Endodermal cell (in vitro differentiated cells): ENCODE measurements at regions not wholly inside any gene's neighbourhood (a gene's known extent, or its start where the extent isn't known, plus 50 kb on each side); places are given as distances from the start of the nearest gene placed in this dataset.

Experiments used
- DNase-seq: peaks from one replicate; pipeline ENCODE4 v3.0.0-alpha.2; 2017
- H3K27ac ChIP-seq: 2 replicates; pipeline ENCODE4 v1.5.1; 2013; ENCODE audit warnings: mild to moderate bottlenecking, low read depth, low read length, moderate library complexity
- H3K27me3 ChIP-seq: 2 replicates; pipeline ENCODE4 v1.6.1; 2013; ENCODE audit warnings: mild to moderate bottlenecking, low read length, moderate library complexity; ENCODE audit not compliant: insufficient read depth, control insufficient read depth, poor library complexity, severe bottlenecking
- H3K36me3 ChIP-seq: 2 replicates; pipeline ENCODE4 v1.7.0; 2013; ENCODE audit warnings: mild to moderate bottlenecking, low read length, moderate library complexity; ENCODE audit not compliant: control insufficient read depth, insufficient read depth
- H3K4me1 ChIP-seq: one replicate; pipeline ENCODE4 v1.7.0; 2013; ENCODE audit warnings: low read length; ENCODE audit not compliant: control insufficient read depth, insufficient read depth
- H3K4me3 ChIP-seq: 2 replicates; pipeline ENCODE4 v1.5.1; 2013; ENCODE audit warnings: mild to moderate bottlenecking, low read length, moderate library complexity
- H3K9ac ChIP-seq: 2 replicates; pipeline ENCODE4 v1.6.1; 2013; ENCODE audit warnings: mild to moderate bottlenecking, low read length, moderate library complexity; ENCODE audit not compliant: poor library complexity, severe bottlenecking; ENCODE audit errors: extremely low read depth
- H3K9me3 ChIP-seq: 2 replicates; pipeline ENCODE4 v1.6.1; 2013; ENCODE audit warnings: mild to moderate bottlenecking, low read length, moderate library complexity; ENCODE audit not compliant: control insufficient read depth
- H3K27ac Mint-ChIP-seq: 2 replicates; pipeline ENCODE4 v1.8.0; 2020; ENCODE audit warnings: mixed read lengths
- H3K27me3 Mint-ChIP-seq: 2 replicates; pipeline ENCODE4 v1.8.0; 2021; ENCODE audit warnings: mild to moderate bottlenecking, mixed read lengths; ENCODE audit not compliant: insufficient read depth
- H3K36me3 Mint-ChIP-seq: 2 replicates; pipeline ENCODE4 v1.8.0; 2020; ENCODE audit warnings: low read depth, mixed read lengths
- H3K4me1 Mint-ChIP-seq: 2 replicates; pipeline ENCODE4 v1.8.0; 2020; ENCODE audit warnings: mixed read lengths
- H3K4me3 Mint-ChIP-seq: 2 replicates; pipeline ENCODE4 v1.8.0; 2020; ENCODE audit warnings: mild to moderate bottlenecking, moderate library complexity, mixed read lengths
- H3K9me3 Mint-ChIP-seq: 2 replicates; pipeline ENCODE4 v1.8.0; 2020; ENCODE audit warnings: mild to moderate bottlenecking, mixed read lengths
- WGBS, 2 experiments: methylation state at CpG; one replicate each; pipeline versions ENCODE4 v1.1.5 to v1.1.7; 2013; ENCODE audit warnings: missing lambda C conversion rate in 2 of 2, mixed read lengths in 1 of 2; ENCODE audit not compliant: insufficient coverage in 1 of 2, insufficient read length in 1 of 2; 5-methylcytosine and 5-hydroxymethylcytosine counted together
- TF ChIP-seq, protein P1 (sequence below): fragments of 200-600 bp; sonication (generic); conservative IDR thresholded peaks from 2 replicates; pipeline ENCODE4 v1.5.0; 2021; ENCODE audit warnings: antibody characterized with exemption, mild to moderate bottlenecking

DNA sequence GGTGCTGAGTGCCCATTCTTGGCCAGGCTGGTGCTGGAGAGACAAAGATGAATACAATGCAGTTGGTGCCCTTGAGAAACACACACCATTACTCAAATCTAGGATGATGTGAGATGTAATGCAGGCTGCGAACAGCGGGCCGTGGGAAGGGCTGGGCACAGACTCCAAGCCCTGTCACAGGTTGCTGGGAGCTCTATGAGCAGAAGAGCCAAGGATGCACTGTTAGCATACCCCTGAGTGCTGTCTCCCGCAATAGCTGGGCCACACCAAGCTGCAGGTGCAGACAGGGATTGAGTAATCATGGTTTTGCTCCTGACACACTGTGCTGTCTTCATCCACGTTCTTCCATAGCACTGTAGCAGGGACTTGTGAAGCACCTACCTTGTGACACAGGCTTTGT is 247.5 kb upstream of the CRY1 start:
- H3K9ac ChIP-seq = no peak overlapping the region
- no peaks in the 10 kb centered on the region for H3K4me1 Mint-ChIP-seq
- H3K27me3 Mint-ChIP-seq = peaks cover 36% of the 10 kb centered on the region
- peaks cover 4% of the 10 kb centered on the region for H3K4me1 ChIP-seq
- H3K27ac Mint-ChIP-seq = no peak overlapping the region
- H3K4me3 Mint-ChIP-seq = no peak overlapping the region
- WGBS, 2 experiments = 90 to 92% methylated on average over 5 of the region's 5 CpGs
- DNase-seq = no peak
- no peak overlapping the region for H3K27ac ChIP-seq
- H3K36me3 ChIP-seq = no peaks in the 10 kb centered on the region
- H3K27me3 ChIP-seq = peaks cover 14% of the 10 kb centered on the region
- no peak overlapping the region for H3K4me3 ChIP-seq
- TF ChIP-seq, protein P1, sequence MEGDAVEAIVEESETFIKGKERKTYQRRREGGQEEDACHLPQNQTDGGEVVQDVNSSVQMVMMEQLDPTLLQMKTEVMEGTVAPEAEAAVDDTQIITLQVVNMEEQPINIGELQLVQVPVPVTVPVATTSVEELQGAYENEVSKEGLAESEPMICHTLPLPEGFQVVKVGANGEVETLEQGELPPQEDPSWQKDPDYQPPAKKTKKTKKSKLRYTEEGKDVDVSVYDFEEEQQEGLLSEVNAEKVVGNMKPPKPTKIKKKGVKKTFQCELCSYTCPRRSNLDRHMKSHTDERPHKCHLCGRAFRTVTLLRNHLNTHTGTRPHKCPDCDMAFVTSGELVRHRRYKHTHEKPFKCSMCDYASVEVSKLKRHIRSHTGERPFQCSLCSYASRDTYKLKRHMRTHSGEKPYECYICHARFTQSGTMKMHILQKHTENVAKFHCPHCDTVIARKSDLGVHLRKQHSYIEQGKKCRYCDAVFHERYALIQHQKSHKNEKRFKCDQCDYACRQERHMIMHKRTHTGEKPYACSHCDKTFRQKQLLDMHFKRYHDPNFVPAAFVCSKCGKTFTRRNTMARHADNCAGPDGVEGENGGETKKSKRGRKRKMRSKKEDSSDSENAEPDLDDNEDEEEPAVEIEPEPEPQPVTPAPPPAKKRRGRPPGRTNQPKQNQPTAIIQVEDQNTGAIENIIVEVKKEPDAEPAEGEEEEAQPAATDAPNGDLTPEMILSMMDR = no peak
- H3K36me3 Mint-ChIP-seq = no peaks in the 10 kb centered on the region
- peaks cover 3% of the 10 kb centered on the region for H3K9me3 Mint-ChIP-seq
- H3K9me3 ChIP-seq = no peaks in the 10 kb centered on the region

- WGBS, 2 experiments = 81 to 100% methylated on average over 1 to 3 of the region's 3 CpGs
- H3K9ac ChIP-seq = no peak overlapping the region
- no peaks in the 10 kb centered on the region for H3K36me3 ChIP-seq
- Mint-ChIP-seq H3K36me3 (no peaks in the 10 kb centered on the region), H3K4me3 (no peak overlapping the region), H3K27me3 (peaks cover 29% of the 10 kb centered on the region), H3K9me3 (peaks cover 3% of the 10 kb centered on the region), H3K4me1 (no peaks in the 10 kb centered on the region), H3K27ac (no peak overlapping the region)
- H3K27me3 ChIP-seq = peaks cover 9% of the 10 kb centered on the region
- no peaks in the 10 kb centered on the region for H3K9me3 ChIP-seq
- peak; percentile 64 for DNase-seq
- no peak overlapping the region for H3K27ac ChIP-seq
- H3K4me1 ChIP-seq = peaks cover 4% of the 10 kb centered on the region
- TF ChIP-seq, protein P1 = no peak
- H3K4me3 ChIP-seq = no peak overlapping the region
These were observed 250.9 kb upstream of the CRY1 start for GRCh38 chr12:107344035-107344808.

DNA sequence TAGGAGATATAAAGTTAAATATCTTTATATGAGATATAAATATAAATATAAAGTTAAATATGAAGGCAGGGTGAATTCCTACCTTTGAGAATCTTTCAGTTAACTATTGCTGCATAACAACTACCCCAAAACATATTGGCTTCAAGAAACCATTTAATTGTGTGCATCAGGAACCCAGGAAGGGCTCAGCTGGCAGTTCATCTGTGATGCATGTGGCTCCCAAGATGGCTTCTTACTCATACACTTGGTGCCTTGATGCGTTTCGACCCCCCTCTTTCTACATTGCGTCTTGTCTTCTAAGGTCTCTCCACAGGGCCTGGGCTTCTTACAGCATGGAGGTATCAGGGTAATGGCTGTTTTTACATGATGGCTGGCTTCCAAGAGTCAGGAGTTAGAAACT is 253.9 kb upstream of the CRY1 start:
- WGBS, 2 experiments = 94 to 100% methylated on average over 3 of the region's 3 CpGs
- Histone ChIP-seq H3K9ac (no peak overlapping the region), H3K9me3 (peaks cover 6% of the 10 kb centered on the region), H3K4me1 (peaks cover 4% of the 10 kb centered on the region), H3K4me3 (no peak overlapping the region), H3K27ac (no peak overlapping the region), H3K36me3 (no peaks in the 10 kb centered on the region), H3K27me3 (no peaks in the 10 kb centered on the region)
- Mint-ChIP-seq H3K36me3 (no peaks in the 10 kb centered on the region), H3K27ac (no peak overlapping the region), H3K4me1 (no peaks in the 10 kb centered on the region), H3K9me3 (peaks cover 10% of the 10 kb centered on the region), H3K27me3 (peaks cover 22% of the 10 kb centered on the region), H3K4me3 (no peak overlapping the region)
- TF ChIP-seq, protein P1 = no peak
- DNase-seq = no peak
